ENCODE measurements at regions not wholly inside any gene's neighbourhood (a gene's known extent, or its start where the extent isn't known, plus 50 kb on each side); places are given as distances from the start of the nearest gene placed in this dataset.

- no peak for ATAC-seq
- H3K4me3 ChIP-seq, result no peak overlapping the region
- 83 to 86% (median 84%) methylated on average over 2 of the region's 2 CpGs for WGBS, 3 donors
- TF ChIP-seq, protein P1, sequence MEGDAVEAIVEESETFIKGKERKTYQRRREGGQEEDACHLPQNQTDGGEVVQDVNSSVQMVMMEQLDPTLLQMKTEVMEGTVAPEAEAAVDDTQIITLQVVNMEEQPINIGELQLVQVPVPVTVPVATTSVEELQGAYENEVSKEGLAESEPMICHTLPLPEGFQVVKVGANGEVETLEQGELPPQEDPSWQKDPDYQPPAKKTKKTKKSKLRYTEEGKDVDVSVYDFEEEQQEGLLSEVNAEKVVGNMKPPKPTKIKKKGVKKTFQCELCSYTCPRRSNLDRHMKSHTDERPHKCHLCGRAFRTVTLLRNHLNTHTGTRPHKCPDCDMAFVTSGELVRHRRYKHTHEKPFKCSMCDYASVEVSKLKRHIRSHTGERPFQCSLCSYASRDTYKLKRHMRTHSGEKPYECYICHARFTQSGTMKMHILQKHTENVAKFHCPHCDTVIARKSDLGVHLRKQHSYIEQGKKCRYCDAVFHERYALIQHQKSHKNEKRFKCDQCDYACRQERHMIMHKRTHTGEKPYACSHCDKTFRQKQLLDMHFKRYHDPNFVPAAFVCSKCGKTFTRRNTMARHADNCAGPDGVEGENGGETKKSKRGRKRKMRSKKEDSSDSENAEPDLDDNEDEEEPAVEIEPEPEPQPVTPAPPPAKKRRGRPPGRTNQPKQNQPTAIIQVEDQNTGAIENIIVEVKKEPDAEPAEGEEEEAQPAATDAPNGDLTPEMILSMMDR (IDR thresholded peaks at IDR 0.05), result no peak
- no peaks in the 10 kb centered on the region for H3K9me3 ChIP-seq
- no peak overlapping the region for H3K27ac ChIP-seq
- intact Hi-C loops (cut with DNase I), result no loop called here
- no peaks in the 10 kb centered on the region for H3K27me3 ChIP-seq (ENCODE audit: insufficient read depth in 3 of 3, low read length in 2 of 3)
- no peaks in the 10 kb centered on the region for H3K36me3 ChIP-seq (ENCODE audit: insufficient read depth in 1 of 2, low read depth in 1 of 2)
- no peak for DNase-seq
- H3K4me1 ChIP-seq, result no peaks in the 10 kb centered on the region
Observed at GRCh38 chr4:104549736-104550135, 55.0 kb upstream of the CXXC4 start.

- no peak for DNase-seq
- no peak for ATAC-seq
- Histone ChIP-seq H3K4me3 (no peak overlapping the region), H3K9me3 (no peaks in the 10 kb centered on the region), H3K4me1 (no peaks in the 10 kb centered on the region), H3K36me3 (ENCODE audit: insufficient read depth in 1 of 2, low read depth in 1 of 2) (no peaks in the 10 kb centered on the region), H3K27ac (no peak overlapping the region), H3K27me3 (ENCODE audit: insufficient read depth in 3 of 3, low read length in 2 of 3) (no peaks in the 10 kb centered on the region)
- TF ChIP-seq, protein P1 (IDR thresholded peaks at IDR 0.05), result no peak
- intact Hi-C loops (cut with DNase I), result no loop called here
- 32 to 52% (median 50%) methylated on average over 1 of the region's 1 CpG for WGBS, 3 donors
Observed at GRCh38 chr4:104559502-104559901, 64.8 kb upstream of the CXXC4 start.

DNA sequence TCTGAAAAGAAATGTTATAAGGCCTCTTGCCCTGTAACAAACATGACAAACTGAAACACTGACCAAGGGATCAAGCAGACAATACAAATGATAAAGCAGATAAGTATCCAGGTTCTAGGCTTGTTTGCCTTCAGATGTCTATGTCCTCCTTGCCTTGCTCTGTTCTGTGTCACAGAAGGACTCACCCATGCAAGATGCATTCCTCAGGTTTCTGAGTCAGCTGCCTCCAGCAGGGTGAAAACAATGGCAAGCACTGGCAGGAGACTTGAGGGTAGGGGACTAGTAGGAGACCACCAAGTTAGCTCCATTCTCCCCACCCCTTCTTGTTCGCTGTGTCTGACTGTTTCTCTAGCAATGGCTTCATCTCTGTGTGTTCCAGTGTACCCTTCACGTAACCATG is 76.6 kb upstream of the CXXC4 start:
- Histone ChIP-seq H3K4me1 (no peaks in the 10 kb centered on the region), H3K4me3 (no peak overlapping the region), H3K9me3 (no peaks in the 10 kb centered on the region), H3K27me3 (ENCODE audit: insufficient read depth in 3 of 3, low read length in 2 of 3) (no peaks in the 10 kb centered on the region), H3K27ac (no peak overlapping the region), H3K36me3 (ENCODE audit: insufficient read depth in 1 of 2, low read depth in 1 of 2) (no peaks in the 10 kb centered on the region)
- TF ChIP-seq, protein P1 (IDR thresholded peaks at IDR 0.05), result no peak
- DNase-seq (no peak), ATAC-seq (no peak)
- 96 to 98% (median 97%) methylated on average over 2 of the region's 2 CpGs for WGBS, 3 donors
- intact Hi-C loops (cut with DNase I), result no loop called here

DNA sequence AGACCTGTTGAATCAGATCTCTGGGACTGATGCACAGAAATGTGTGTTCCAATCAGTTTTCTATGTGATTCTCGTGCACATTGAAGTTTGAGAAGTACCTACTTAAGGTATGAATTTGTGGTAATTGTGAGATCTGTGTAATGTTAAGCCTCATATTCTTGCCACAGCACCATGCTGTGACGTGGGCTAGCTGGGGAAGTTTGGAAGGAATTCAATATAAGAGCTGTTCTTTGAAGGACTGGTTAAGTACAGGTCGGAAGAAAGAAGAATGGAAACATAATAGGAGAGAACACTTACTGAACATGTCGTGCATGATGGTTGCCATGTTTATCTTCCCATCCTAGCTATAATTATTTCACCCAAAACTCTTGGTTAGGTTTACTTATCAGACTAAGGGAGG is 79.7 kb upstream of the CXXC4 start:
- DNase-seq (no peak), ATAC-seq (no peak)
- H3K9me3 ChIP-seq, result no peaks in the 10 kb centered on the region
- H3K36me3 ChIP-seq (ENCODE audit: insufficient read depth in 1 of 2, low read depth in 1 of 2), result no peaks in the 10 kb centered on the region
- WGBS, 3 donors, result 83 to 87% (median 84%) methylated on average over 4 of the region's 4 CpGs
- no peaks in the 10 kb centered on the region for H3K4me1 ChIP-seq
- TF ChIP-seq, protein P1 (IDR thresholded peaks at IDR 0.05), result no peak
- no peak overlapping the region for H3K4me3 ChIP-seq
- intact Hi-C loops (cut with DNase I), result no loop called here
- no peak overlapping the region for H3K27ac ChIP-seq
- no peaks in the 10 kb centered on the region for H3K27me3 ChIP-seq (ENCODE audit: insufficient read depth in 3 of 3, low read length in 2 of 3)

DNA sequence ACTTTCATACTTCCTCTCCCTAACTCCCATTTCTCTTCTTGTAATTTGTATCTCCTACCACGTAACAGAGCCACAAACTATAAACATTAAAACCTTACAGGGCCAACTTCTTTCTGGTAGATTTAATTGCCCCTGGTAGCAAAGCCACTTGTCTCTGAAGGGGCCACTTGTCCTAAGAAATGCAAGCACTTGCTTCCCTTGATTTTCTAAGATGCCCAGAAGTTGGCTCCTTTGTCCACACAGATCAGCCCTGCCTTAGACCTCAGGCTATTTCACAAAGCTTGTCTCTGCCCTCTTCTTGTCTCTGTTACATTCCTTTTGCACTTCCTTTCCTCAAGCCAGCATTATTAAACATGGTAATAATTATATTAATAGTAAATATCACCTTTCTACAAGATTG is 80.6 kb upstream of the CXXC4 start:
- Histone ChIP-seq H3K9me3 (no peaks in the 10 kb centered on the region), H3K4me1 (no peaks in the 10 kb centered on the region), H3K4me3 (no peak overlapping the region), H3K27me3 (ENCODE audit: insufficient read depth in 3 of 3, low read length in 2 of 3) (no peaks in the 10 kb centered on the region), H3K27ac (no peak overlapping the region), H3K36me3 (ENCODE audit: insufficient read depth in 1 of 2, low read depth in 1 of 2) (no peaks in the 10 kb centered on the region)
- no peak for ATAC-seq
- WGBS, 3 donors, result 73 to 82% (median 78%) methylated on average over 1 of the region's 1 CpG
- intact Hi-C loops (cut with DNase I), result no loop called here
- TF ChIP-seq, protein P1 (IDR thresholded peaks at IDR 0.05), result no peak
- DNase-seq, result no peak

All from psoas muscle (tissue), 7 donors.